ENCODE measurements at regions not wholly inside any gene's neighbourhood (a gene's known extent, or its start where the extent isn't known, plus 50 kb on each side); places are given as distances from the start of the nearest gene placed in this dataset.

GRCh38 chr2:150585221-150585971, 97.9 kb upstream of the RND3 start:
- TF ChIP-seq NFIC (IDR thresholded peaks at IDR 0.05), result no peak
- TF ChIP-seq CEBPB (IDR thresholded peaks at IDR 0.05), result no peak
- TF ChIP-seq YY1 (IDR thresholded peaks at IDR 0.05; ENCODE audit: low read depth), result no peak
- TF ChIP-seq REST (IDR thresholded peaks at IDR 0.05; ENCODE audit: low read depth), result no peak
- TF ChIP-seq FOXM1 (IDR thresholded peaks at IDR 0.05; ENCODE audit: borderline replicate concordance, low read depth), result no peak
- no peak for TF ChIP-seq TCF12 (IDR thresholded peaks at IDR 0.05; ENCODE audit: low read depth)
- no peak for TF ChIP-seq USF1 (IDR thresholded peaks at IDR 0.05)
- TF ChIP-seq EP300 (IDR thresholded peaks at IDR 0.05; ENCODE audit: borderline replicate concordance), result no peak
- no peak for TF ChIP-seq CREB1 (IDR thresholded peaks at IDR 0.05; ENCODE audit: low read depth)
- TF ChIP-seq EGR1 (IDR thresholded peaks at IDR 0.05), result no peak
- no peak for TF ChIP-seq MAX (IDR thresholded peaks at IDR 0.05)
- no peak for TF ChIP-seq ZBTB7A (IDR thresholded peaks at IDR 0.05; ENCODE audit: low read depth)
- TF ChIP-seq RAD21 (IDR thresholded peaks at IDR 0.05; ENCODE audit: low read depth), result no peak
- TF ChIP-seq TEAD4 (IDR thresholded peaks at IDR 0.05), result no peak
- TF ChIP-seq TAF1 (IDR thresholded peaks at IDR 0.05; ENCODE audit: low read depth), result no peak

GRCh38 chr2:150584081-150584480, 96.6 kb upstream of the RND3 start:
- TF ChIP-seq YY1 (IDR thresholded peaks at IDR 0.05; ENCODE audit: low read depth) (no peak), MAX (IDR thresholded peaks at IDR 0.05) (no peak), EGR1 (IDR thresholded peaks at IDR 0.05) (no peak), CEBPB (IDR thresholded peaks at IDR 0.05) (no peak)

- TF ChIP-seq MAX (IDR thresholded peaks at IDR 0.05) (no peak), NFIC (IDR thresholded peaks at IDR 0.05) (no peak), RAD21 (IDR thresholded peaks at IDR 0.05; ENCODE audit: low read depth) (no peak), EGR1 (IDR thresholded peaks at IDR 0.05) (no peak)
These were observed 94.4 kb upstream of the RND3 start for GRCh38 chr2:150581717-150582472.

- TF ChIP-seq REST (IDR thresholded peaks at IDR 0.05; ENCODE audit: low read depth) (no peak), EGR1 (IDR thresholded peaks at IDR 0.05) (no peak), FOXM1 (IDR thresholded peaks at IDR 0.05; ENCODE audit: borderline replicate concordance, low read depth) (no peak), CEBPB (IDR thresholded peaks at IDR 0.05) (no peak)
These were observed 91.0 kb upstream of the RND3 start for GRCh38 chr2:150578481-150578880.

- TF ChIP-seq EP300 (IDR thresholded peaks at IDR 0.05; ENCODE audit: borderline replicate concordance) (no peak), MAX (IDR thresholded peaks at IDR 0.05) (no peak), FOXM1 (IDR thresholded peaks at IDR 0.05; ENCODE audit: borderline replicate concordance, low read depth) (no peak), YY1 (IDR thresholded peaks at IDR 0.05; ENCODE audit: low read depth) (no peak), ZBTB7A (IDR thresholded peaks at IDR 0.05; ENCODE audit: low read depth) (no peak)
These were observed 88.4 kb upstream of the RND3 start for GRCh38 chr2:150575861-150576260.

GRCh38 chr2:150572961-150573395, 85.5 kb upstream of the RND3 start:
- TF ChIP-seq TAF1 (IDR thresholded peaks at IDR 0.05; ENCODE audit: low read depth) (no peak), CEBPB (IDR thresholded peaks at IDR 0.05) (no peak), RAD21 (IDR thresholded peaks at IDR 0.05; ENCODE audit: low read depth) (no peak), REST (IDR thresholded peaks at IDR 0.05; ENCODE audit: low read depth) (no peak), EGR1 (IDR thresholded peaks at IDR 0.05) (no peak), TEAD4 (IDR thresholded peaks at IDR 0.05) (no peak), TCF12 (IDR thresholded peaks at IDR 0.05; ENCODE audit: low read depth) (no peak), MAX (IDR thresholded peaks at IDR 0.05) (no peak), USF1 (IDR thresholded peaks at IDR 0.05) (no peak), NFIC (IDR thresholded peaks at IDR 0.05) (no peak), ZBTB7A (IDR thresholded peaks at IDR 0.05; ENCODE audit: low read depth) (no peak), CREB1 (IDR thresholded peaks at IDR 0.05; ENCODE audit: low read depth) (no peak), FOXM1 (IDR thresholded peaks at IDR 0.05; ENCODE audit: borderline replicate concordance, low read depth) (no peak), YY1 (IDR thresholded peaks at IDR 0.05; ENCODE audit: low read depth) (no peak)
